ENCODE measurements at regions not wholly inside any gene's neighbourhood (a gene's known extent, or its start where the extent isn't known, plus 50 kb on each side); places are given as distances from the start of the nearest gene placed in this dataset.

DNA sequence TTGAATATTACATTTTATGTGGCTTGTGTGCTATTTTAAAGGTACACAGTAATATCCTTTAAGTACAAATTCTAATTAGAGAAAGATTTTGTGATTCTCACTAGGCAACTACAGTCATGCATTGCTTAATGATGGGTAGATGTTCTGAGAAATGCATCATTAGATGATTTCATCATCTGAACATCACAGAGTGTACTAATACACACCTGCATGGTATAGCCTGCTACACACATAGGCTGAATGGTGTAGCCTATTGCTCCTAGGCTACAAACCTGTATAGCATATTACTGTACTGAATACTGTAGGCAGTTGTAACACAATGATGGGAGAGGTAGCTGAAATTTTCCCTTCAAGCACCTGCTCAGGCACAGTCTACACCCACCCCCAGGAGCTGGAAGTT is 217.4 kb upstream of the EOMES start:
- Mint-ChIP-seq H3K4me1 (ENCODE audit: low read depth) (peaks cover 6% of the 10 kb centered on the region), H3K4me3 (no peak overlapping the region), H3K27ac (no peak overlapping the region), H3K9me3 (no peaks in the 10 kb centered on the region), H3K36me3 (ENCODE audit: low read depth) (no peaks in the 10 kb centered on the region), H3K27me3 (no peaks in the 10 kb centered on the region)
- TF ChIP-seq, protein P1, sequence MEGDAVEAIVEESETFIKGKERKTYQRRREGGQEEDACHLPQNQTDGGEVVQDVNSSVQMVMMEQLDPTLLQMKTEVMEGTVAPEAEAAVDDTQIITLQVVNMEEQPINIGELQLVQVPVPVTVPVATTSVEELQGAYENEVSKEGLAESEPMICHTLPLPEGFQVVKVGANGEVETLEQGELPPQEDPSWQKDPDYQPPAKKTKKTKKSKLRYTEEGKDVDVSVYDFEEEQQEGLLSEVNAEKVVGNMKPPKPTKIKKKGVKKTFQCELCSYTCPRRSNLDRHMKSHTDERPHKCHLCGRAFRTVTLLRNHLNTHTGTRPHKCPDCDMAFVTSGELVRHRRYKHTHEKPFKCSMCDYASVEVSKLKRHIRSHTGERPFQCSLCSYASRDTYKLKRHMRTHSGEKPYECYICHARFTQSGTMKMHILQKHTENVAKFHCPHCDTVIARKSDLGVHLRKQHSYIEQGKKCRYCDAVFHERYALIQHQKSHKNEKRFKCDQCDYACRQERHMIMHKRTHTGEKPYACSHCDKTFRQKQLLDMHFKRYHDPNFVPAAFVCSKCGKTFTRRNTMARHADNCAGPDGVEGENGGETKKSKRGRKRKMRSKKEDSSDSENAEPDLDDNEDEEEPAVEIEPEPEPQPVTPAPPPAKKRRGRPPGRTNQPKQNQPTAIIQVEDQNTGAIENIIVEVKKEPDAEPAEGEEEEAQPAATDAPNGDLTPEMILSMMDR (IDR thresholded peaks at IDR 0.05) = no peak
- intact Hi-C loops (cut with micrococcal nuclease) = no loop called here
- ChIA-PET CTCF (no interaction called here), POLR2A (no interaction called here)
- DNase-seq (no peak), ATAC-seq (no peak)

DNA sequence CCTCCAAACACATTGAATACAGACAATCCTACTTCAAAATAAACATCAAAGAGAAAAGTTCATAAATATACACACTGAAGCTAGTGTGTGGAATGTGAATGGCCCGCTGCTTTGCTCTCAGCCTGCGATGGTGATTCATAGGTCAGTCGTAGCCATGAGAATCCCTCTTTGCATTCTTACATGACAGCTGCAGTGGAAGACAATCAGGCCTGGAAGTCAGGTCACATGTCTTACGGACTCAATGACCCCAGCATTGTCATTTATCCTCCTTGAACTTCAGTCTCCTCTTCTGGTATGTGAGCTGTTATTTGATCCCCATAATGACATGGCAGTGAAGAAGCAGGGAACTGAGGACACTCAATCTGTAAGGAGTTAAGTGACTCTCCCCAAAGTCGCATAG is 217.8 kb upstream of the EOMES start:
- Mint-ChIP-seq H3K9me3 (no peaks in the 10 kb centered on the region), H3K27ac (no peak overlapping the region), H3K27me3 (no peaks in the 10 kb centered on the region), H3K36me3 (ENCODE audit: low read depth) (no peaks in the 10 kb centered on the region), H3K4me1 (ENCODE audit: low read depth) (peaks cover 6% of the 10 kb centered on the region), H3K4me3 (no peak overlapping the region)
- ChIA-PET POLR2A (no interaction called here), CTCF (no interaction called here)
- TF ChIP-seq, protein P1 (IDR thresholded peaks at IDR 0.05) = no peak
- DNase-seq (no peak), ATAC-seq (no peak)
- intact Hi-C loops (cut with micrococcal nuclease) = no loop called here

DNA sequence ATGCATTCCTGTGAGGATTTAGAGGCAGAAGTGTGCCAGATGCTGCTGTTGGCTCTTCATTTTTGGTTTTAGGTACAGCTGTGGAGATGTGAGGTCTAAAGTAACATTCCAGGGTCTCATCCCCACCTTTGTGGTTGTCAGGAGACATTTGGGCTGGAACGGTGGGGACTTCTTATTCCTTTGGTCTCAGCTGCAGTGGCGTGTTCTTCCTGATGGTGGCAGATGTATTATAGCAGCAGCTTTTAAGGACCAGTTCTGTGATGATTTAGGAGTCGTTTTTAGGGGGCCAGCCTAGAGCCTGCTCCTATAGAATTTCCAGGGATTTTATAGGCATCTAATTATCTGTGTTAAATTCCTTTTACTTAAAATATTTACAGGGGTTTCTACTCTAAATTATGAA is 221.0 kb upstream of the EOMES start:
- CTCF ChIA-PET = interaction anchor here (1.5 kb wide), 1 partner anchor 37 kb away, joined by 4 read pairs; no protein-coding TSS in a partner anchor
- Mint-ChIP-seq H3K36me3 (ENCODE audit: low read depth) (no peaks in the 10 kb centered on the region), H3K27me3 (no peaks in the 10 kb centered on the region), H3K27ac (no peak overlapping the region), H3K9me3 (no peaks in the 10 kb centered on the region), H3K4me1 (ENCODE audit: low read depth) (peaks cover 6% of the 10 kb centered on the region), H3K4me3 (no peak overlapping the region)
- TF ChIP-seq, protein P1 (IDR thresholded peaks at IDR 0.05) = no peak
- ATAC-seq (peak; percentile 49), DNase-seq (peak; percentile 37)
- POLR2A ChIA-PET = no interaction called here
- intact Hi-C loops (cut with micrococcal nuclease) = no loop called here

DNA sequence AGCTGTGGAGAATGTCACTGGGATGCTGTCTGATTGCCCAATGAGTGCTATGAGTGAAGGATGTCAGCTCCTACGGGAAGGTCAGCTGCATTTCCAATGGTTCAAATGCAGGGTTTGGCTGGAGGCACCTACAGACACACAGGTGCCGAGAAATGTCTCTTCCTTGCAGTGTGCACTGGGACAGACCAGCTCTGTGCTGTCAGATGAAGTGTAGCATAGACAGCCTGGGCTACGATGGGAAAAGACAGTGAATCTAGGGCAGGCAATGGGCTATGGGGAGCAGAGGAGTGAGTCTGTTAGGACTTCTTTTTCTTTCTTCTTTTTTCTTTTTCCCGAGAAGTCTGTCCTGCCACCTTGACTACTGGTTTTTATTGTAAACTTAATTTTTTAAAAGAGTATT is 223.1 kb upstream of the EOMES start:
- ChIA-PET POLR2A (no interaction called here), CTCF (interaction anchor here (1.2 kb wide), 1 partner anchor 11 kb away, joined by 4 read pairs; no protein-coding TSS in a partner anchor)
- intact Hi-C loops (cut with micrococcal nuclease) = no loop called here
- H3K9me3 Mint-ChIP-seq = peaks cover 6% of the 10 kb centered on the region
- ATAC-seq (no peak), DNase-seq (no peak)
- H3K4me3 Mint-ChIP-seq = no peak overlapping the region
- TF ChIP-seq, protein P1 (IDR thresholded peaks at IDR 0.05) = no peak
- H3K27me3 Mint-ChIP-seq = no peaks in the 10 kb centered on the region
- no peak overlapping the region for H3K27ac Mint-ChIP-seq
- H3K4me1 Mint-ChIP-seq (ENCODE audit: low read depth) = peaks cover 3% of the 10 kb centered on the region
- no peaks in the 10 kb centered on the region for H3K36me3 Mint-ChIP-seq (ENCODE audit: low read depth)

DNA sequence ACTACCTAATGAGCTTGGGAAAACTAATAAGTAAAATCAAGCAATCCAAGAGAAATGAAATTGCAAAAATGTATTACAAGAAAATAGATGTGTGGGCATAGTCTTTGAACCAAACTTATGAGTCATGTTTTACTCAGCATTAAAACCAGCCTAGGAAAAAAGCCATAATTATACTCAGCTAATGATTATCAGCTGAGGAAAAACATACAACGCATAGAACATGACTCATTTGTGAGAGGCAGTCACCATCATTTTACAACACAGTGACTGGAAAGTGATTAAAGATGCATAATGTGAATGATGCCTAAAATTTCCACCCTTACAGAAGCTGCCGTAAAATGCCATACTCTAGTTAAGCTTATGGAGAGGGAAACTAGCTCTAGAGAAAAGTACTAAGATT is 238.0 kb upstream of the EOMES start:
- ATAC-seq = peak; percentile 71
- intact Hi-C loops (cut with micrococcal nuclease) = no loop called here

More for the DNA sequence above, 238.0 kb upstream of the EOMES start:
- peaks cover 2% of the 10 kb centered on the region for H3K36me3 Mint-ChIP-seq (ENCODE audit: low read depth)
- H3K4me3 Mint-ChIP-seq = no peak overlapping the region
- no peak overlapping the region for H3K27ac Mint-ChIP-seq
- peaks cover 25% of the 10 kb centered on the region for H3K4me1 Mint-ChIP-seq (ENCODE audit: low read depth)
- no peaks in the 10 kb centered on the region for H3K27me3 Mint-ChIP-seq
- TF ChIP-seq, protein P1 (IDR thresholded peaks at IDR 0.05) = no peak
- H3K9me3 Mint-ChIP-seq = peaks cover 7% of the 10 kb centered on the region
- POLR2A ChIA-PET = no interaction called here
- DNase-seq = no peak
- CTCF ChIA-PET = no interaction called here
